Upper lobe of left lung (tissue), 6 donors: ENCODE measurements at regions not wholly inside any gene's neighbourhood (a gene's known extent, or its start where the extent isn't known, plus 50 kb on each side); places are given as distances from the start of the nearest gene placed in this dataset.

Experiments used
- ATAC-seq, 2 donors: fragments of 200-7000 bp; cut with Tn5 transposase; one replicate each; pipeline ENCODE4 v1.9.1; 2022; ENCODE audit warnings: mild to moderate bottlenecking in 2 of 2, moderate library complexity in 2 of 2; ENCODE audit not compliant: low FRiP score in 2 of 2
- DNase-seq, 2 donors: peaks; one replicate each; pipeline ENCODE4 v3.0.0-alpha.2; 2019 to 2020
- H3K27ac ChIP-seq, 4 donors: fragments of 200-600 bp; sonication (generic); one replicate each; pipeline ENCODE4 v1.5.1; 2016 to 2019
- H3K27me3 ChIP-seq, 4 donors: fragments of 200-600 bp; sonication (generic); one replicate each; pipeline ENCODE4 v1.5.1; 2017 to 2019
- H3K36me3 ChIP-seq, 4 donors: fragments of 200-600 bp; sonication (generic); one replicate each; pipeline ENCODE4 v1.5.1; 2016 to 2019
- H3K4me1 ChIP-seq, 4 donors: fragments of 200-600 bp; sonication (generic); one replicate each; pipeline ENCODE4 v1.5.1; 2018 to 2019
- H3K4me3 ChIP-seq, 4 donors: fragments of 200-600 bp; sonication (generic); one replicate each; pipeline ENCODE4 v1.5.1; 2017 to 2019; ENCODE audit warnings: mild to moderate bottlenecking in 2 of 4, moderate library complexity in 1 of 4
- H3K9me3 ChIP-seq, 4 donors: fragments of 200-600 bp; sonication (generic); one replicate each; pipeline ENCODE4 v1.5.1; 2018 to 2019
- CTCF ChIP-seq, 6 experiments: fragments of 450-650 bp in 4 of 6; fragments of 200-600 bp in 2 of 6; sonication (generic) in 2 of 6; IDR thresholded peaks; one replicate each; pipeline ENCODE4 v1.5.1; 2016 to 2019; ENCODE audit warnings: antibody characterized with exemption in 6 of 6
- EP300 ChIP-seq, 4 donors: sonication (generic); formaldehyde crosslinking; IDR thresholded peaks; one replicate each; pipeline ENCODE4 v1.5.1; 2017; ENCODE audit warnings: antibody characterized with exemption in 4 of 4, control low read depth in 2 of 4
- POLR2A ChIP-seq, 4 donors: fragments of 450-650 bp; IDR thresholded peaks; one replicate each; pipeline ENCODE4 v1.5.1; 2016 to 2017; ENCODE audit warnings: antibody characterized with exemption in 4 of 4, mild to moderate bottlenecking in 2 of 4
- POLR2AphosphoS5 ChIP-seq, 2 donors: sonication (generic); formaldehyde crosslinking; IDR thresholded peaks; one replicate each; pipeline ENCODE4 v1.5.1; 2017; ENCODE audit warnings: antibody characterized with exemption in 2 of 2
- WGBS, 2 donors: methylation state at CpG; one replicate each; pipeline ENCODE4 v1.1.5; 2017 to 2018; 5-methylcytosine and 5-hydroxymethylcytosine counted together
- donor health status: DM: no; HTN: no; CAD: no; lungs with moderate emphysema.
- donor health status: DM: no; HTN: yes; CAD: no; lungs with severe emphysema.

GRCh38 chr3:144466540-144466939, 494.9 kb downstream of the DIPK2A start:
- Histone ChIP-seq H3K27ac (no peak overlapping the region), H3K27me3 (no peaks in the 10 kb centered on the region), H3K36me3 (no peaks in the 10 kb centered on the region), H3K4me3 (no peak overlapping the region), H3K4me1 (no peaks in the 10 kb centered on the region), H3K9me3 (no peaks in the 10 kb centered on the region)
- ATAC-seq (no peak), DNase-seq (no peak)
- no peak for TF ChIP-seq POLR2AphosphoS5 (IDR thresholded peaks at IDR 0.05)
- TF ChIP-seq CTCF (IDR thresholded peaks at IDR 0.05), result no peak
- TF ChIP-seq POLR2A (IDR thresholded peaks at IDR 0.05), result no peak
- no peak for TF ChIP-seq EP300 (IDR thresholded peaks at IDR 0.05)
- WGBS, 2 donors, result 88 to 90% methylated on average over 2 of the region's 2 CpGs

- Histone ChIP-seq H3K27me3 (no peaks in the 10 kb centered on the region), H3K4me1 (no peaks in the 10 kb centered on the region), H3K9me3 (no peaks in the 10 kb centered on the region), H3K27ac (no peak overlapping the region), H3K4me3 (no peak overlapping the region), H3K36me3 (no peaks in the 10 kb centered on the region)
- WGBS, 2 donors, result 94 to 96% methylated on average over 2 of the region's 2 CpGs
- ATAC-seq (no peak), DNase-seq (no peak)
- TF ChIP-seq CTCF (IDR thresholded peaks at IDR 0.05) (no peak), POLR2AphosphoS5 (IDR thresholded peaks at IDR 0.05) (no peak), EP300 (IDR thresholded peaks at IDR 0.05) (no peak), POLR2A (IDR thresholded peaks at IDR 0.05) (no peak)
These were observed 499.0 kb downstream of the DIPK2A start for GRCh38 chr3:144470666-144471065.

- no peak for TF ChIP-seq POLR2A (IDR thresholded peaks at IDR 0.05)
- TF ChIP-seq CTCF (IDR thresholded peaks at IDR 0.05), result no peak
- TF ChIP-seq POLR2AphosphoS5 (IDR thresholded peaks at IDR 0.05), result no peak
- no peak for TF ChIP-seq EP300 (IDR thresholded peaks at IDR 0.05)
- Histone ChIP-seq H3K4me3 (no peak overlapping the region), H3K9me3 (peaks cover 0 to 4% (median 0%) of the 10 kb centered on the region in 4 donors), H3K4me1 (no peaks in the 10 kb centered on the region), H3K27me3 (no peaks in the 10 kb centered on the region), H3K27ac (no peak overlapping the region), H3K36me3 (no peaks in the 10 kb centered on the region)
- no peak for DNase-seq
- ATAC-seq, result no peak
- WGBS, 2 donors, result 86 to 96% methylated on average over 1 of the region's 1 CpG
These were observed 506.0 kb downstream of the DIPK2A start for GRCh38 chr3:144477593-144477992.

- no peaks in the 10 kb centered on the region for H3K27me3 ChIP-seq
- ATAC-seq, result no peak
These were observed 508.8 kb downstream of the DIPK2A start for GRCh38 chr3:144480416-144480919.

More at GRCh38 chr3:144480416-144480919, 508.8 kb downstream of the DIPK2A start:
- TF ChIP-seq POLR2AphosphoS5 (IDR thresholded peaks at IDR 0.05) (no peak), EP300 (IDR thresholded peaks at IDR 0.05) (no peak), CTCF (IDR thresholded peaks at IDR 0.05) (no peak), POLR2A (IDR thresholded peaks at IDR 0.05) (no peak)
- DNase-seq, result no peak
- no peaks in the 10 kb centered on the region for H3K36me3 ChIP-seq
- H3K4me1 ChIP-seq, result no peaks in the 10 kb centered on the region
- no peak overlapping the region for H3K27ac ChIP-seq
- H3K9me3 ChIP-seq, result peaks cover 0 to 4% (median 0%) of the 10 kb centered on the region in 4 donors
- no peak overlapping the region for H3K4me3 ChIP-seq
